ENCODE measurements at regions not wholly inside any gene's neighbourhood (a gene's known extent, or its start where the extent isn't known, plus 50 kb on each side); places are given as distances from the start of the nearest gene placed in this dataset.

DNA sequence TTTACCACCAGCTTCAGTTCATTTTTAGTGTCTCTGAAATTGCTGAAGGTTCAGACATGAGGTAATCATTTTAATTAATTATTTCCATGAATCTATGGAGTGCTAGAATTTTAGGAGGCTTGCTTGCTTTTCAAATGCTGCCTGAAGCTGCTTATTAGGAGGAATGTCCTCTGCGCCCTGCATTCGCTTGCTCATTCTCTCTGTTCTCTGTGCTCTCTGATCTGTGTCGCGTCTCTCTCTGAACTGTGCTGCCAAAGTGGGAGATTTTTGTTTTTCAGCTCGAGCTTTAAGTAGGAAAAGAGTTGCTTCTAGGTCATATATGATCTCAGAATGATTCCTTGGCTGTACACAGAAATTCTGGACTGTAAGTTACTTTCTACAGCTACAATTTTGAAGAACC is 101.7 kb upstream of the PRR16 start:
- no peak for DNase-seq

DNA sequence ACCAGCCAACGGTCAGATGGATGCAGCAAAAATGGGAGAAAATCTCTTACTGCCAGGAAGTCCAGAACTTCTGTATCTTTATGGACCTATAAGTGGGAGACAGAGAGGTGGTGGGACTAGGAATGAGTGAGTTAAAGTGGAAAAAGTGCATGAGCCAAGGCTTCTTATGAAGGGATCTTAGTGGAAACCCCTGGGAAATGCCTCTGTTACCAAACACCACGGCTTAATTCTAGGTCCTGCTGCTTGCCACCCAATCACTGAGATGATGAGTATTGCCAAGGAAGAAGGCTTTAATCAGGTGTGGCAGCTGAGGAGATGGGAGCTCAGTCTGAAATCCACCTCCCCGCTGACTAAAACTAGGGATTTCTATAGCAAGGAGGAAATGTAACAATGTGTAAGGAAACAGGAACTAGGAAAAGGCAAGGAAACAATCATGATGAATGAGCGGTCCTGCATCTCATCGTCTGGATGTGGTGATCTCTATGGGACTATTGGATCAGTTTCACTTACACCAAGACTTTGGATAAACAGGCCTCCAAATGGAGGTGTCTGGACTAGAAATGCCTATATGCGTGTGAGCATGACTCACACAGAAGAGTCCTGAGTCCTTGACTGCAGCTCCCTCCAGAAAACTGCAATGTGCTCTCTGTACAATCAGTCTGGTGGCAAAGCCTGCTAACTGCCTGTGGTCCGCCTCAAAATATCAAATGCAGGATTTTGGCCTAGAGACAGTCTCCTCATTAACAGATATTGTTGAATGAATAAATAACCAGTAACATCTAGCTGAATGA is 98.2 kb upstream of the PRR16 start:
- no peak for DNase-seq

- DNase-seq = no peak
Measured at GRCh38 chr5:120367896-120368634, 96.0 kb upstream of the PRR16 start.

DNA sequence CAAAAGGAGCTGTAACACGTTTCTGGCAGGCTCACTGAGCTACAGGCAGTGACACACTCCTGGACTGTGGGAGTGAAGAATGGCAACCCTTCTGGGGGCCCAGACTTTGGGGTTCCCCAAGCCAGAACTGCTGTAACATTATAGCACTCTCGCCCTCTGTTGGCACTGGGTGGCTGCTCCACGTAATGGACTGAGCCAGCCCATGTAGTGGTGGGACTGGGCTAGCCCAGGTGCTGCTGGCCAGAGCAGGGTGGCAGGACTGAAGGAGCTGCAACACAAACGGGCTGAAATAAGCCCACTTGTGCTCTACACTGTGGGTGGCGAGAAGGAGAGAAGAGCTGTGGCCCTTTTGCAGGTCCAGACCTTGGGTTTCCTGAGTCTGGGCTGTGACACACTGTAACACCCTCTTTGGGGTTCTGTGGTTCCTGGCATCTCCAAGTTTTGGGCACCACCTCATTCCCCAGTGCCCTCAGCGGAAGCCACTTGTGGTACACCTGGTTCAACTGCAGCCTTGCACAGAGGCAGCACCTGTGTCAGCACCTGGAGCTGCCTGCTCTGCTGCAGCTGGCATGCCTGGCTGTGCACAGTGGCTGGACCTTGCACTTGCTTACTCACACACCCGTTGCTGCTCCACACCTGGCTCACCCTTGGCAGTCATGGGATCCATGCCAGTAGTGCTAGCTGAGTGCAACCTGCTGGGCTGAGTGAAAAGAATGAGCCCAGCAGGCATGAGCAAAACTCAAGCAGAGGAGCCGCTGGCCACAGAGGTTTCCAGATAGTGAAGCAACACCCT is 95.0 kb upstream of the PRR16 start:
- DNase-seq = peak in 2 of 3 experiments; percentile 13 to 56

- no peak for DNase-seq
Measured at GRCh38 chr5:120372899-120373298, 91.2 kb upstream of the PRR16 start.

- no peak for DNase-seq
Measured at GRCh38 chr5:120375248-120375647, 88.9 kb upstream of the PRR16 start.

GRCh38 chr5:120380644-120381043 is 83.5 kb upstream of the PRR16 start:
- no peak for DNase-seq

- no peak for DNase-seq
Measured at GRCh38 chr5:120382833-120383232, 81.3 kb upstream of the PRR16 start.

GRCh38 chr5:120386981-120387380 is 77.1 kb upstream of the PRR16 start:
- no peak for DNase-seq

GRCh38 chr5:120388016-120388781 is 75.9 kb upstream of the PRR16 start:
- DNase-seq = no peak

DNA sequence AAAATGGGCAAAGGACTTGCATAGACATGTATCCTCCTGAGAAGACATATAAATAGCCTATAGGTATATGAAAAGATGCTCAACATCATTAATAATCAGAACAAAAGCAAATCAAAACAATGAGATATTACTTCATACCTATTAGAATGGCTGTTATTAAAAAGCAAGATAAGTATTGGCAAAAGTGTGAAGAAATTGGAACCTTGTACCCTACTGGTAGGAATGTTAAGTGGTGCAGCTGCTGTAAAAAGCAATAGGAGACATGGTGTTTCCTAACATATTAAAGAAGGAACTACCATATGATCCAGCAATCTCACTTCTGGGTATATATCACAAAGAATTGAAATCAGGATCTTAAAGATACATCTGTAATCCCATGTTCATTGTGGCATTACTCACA is 69.8 kb upstream of the PRR16 start:
- no peak for DNase-seq

- no peak for DNase-seq
Measured at GRCh38 chr5:120396186-120396585, 67.9 kb upstream of the PRR16 start.

DNA sequence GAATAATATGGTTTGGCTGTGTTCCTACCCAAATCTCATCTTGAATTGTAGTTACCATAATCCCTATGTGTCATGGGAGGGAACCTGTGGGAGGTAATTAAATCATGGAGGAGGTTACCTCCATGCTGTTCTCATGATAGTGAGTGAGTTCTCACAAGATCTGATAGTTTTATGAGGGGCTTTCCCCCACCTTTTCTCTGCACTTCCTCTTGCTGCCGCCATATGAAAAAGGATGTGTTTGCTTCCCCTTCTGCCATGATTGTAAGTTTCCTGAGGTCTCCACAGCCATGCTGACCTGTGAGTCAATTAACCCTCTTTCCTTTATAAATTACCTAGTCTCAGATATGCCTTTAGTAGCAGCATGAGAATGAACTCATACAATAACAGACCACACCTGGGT is 63.7 kb upstream of the PRR16 start:
- no peak for DNase-seq

GRCh38 chr5:120402606-120403005 is 61.5 kb upstream of the PRR16 start:
- no peak for DNase-seq

GRCh38 chr5:120405286-120405864 is 58.7 kb upstream of the PRR16 start:
- no peak for DNase-seq

DNA sequence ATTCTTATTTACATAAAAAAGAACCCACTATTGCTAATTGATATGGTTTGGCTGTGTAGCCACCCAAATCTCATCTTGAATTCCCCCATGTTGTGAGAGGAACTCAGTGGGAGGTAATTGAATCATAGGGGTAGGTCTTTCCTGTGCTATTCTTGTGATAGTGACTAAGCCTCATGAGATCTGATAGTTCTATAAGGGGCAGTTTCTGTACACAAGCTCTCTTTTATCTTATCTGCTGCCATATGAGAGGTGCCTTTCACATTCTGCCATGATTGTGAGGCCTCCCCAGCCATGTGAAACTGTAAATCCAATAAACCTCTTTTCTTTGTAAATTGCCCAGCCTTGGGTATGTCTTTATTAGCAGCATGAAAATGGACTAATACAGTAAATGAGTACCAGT is 58.2 kb upstream of the PRR16 start:
- DNase-seq = no peak

DNA sequence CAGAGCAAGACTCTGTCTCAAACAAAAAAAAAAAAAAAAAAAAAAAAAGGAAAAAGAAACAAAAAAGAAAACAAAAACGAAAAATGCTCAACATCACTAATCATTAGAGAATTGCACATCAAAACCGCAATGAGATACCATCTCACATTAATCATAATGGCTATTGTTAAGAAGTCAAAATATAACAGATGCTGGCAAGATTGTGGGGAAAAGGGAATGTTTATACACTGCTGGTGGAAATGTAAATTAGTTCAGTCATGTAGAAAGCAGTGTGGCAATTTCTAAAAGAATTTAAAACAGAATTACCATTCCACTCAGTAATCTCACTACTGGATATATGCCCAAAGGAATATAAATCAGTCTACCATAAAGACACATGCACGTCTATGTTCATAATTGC is 50.4 kb upstream of the PRR16 start:
- DNase-seq = no peak
